Pancreas (tissue), 10 donors: ENCODE measurements at regions not wholly inside any gene's neighbourhood (a gene's known extent, or its start where the extent isn't known, plus 50 kb on each side); places are given as distances from the start of the nearest gene placed in this dataset.
A peak's percentile ranks its signal among the peaks of the same experiment; 100 is the strongest.

Experiments used
- ATAC-seq, 4 donors: fragments of 200-7000 bp; cut with Tn5 transposase; one replicate each; pipeline versions ENCODE4 v1.8.0 to v1.9.1; 2020; ENCODE audit warnings: mild to moderate bottlenecking in 4 of 4, moderate library complexity in 4 of 4
- DNase-seq, 6 donors: peaks; one replicate each; pipeline ENCODE4 v3.0.0-alpha.2; 2020
- FAIRE-seq: peaks from 2 replicates; lab custom pipeline; 2012; peaks lifted over from hg19 to GRCh38; lab: Jason Lieb, UNC
- H3K27ac ChIP-seq, 4 donors: fragments of 200-600 bp; sonication (generic); 1 replicate in 3 of 4; 2 replicates in 1 of 4; pipeline versions ENCODE4 v1.5.0 to v1.8.0; 2020
- H3K27me3 ChIP-seq, 4 donors: fragments of 200-600 bp; one replicate each; pipeline ENCODE4 v1.8.0; 2021
- H3K36me3 ChIP-seq, 3 donors: fragments of 200-600 bp; sonication (generic) in 1 of 3; one replicate each; pipeline versions ENCODE4 v1.5.0 to v1.8.0; 2020 to 2021
- H3K4me1 ChIP-seq, 3 donors: fragments of 200-600 bp; one replicate each; pipeline ENCODE4 v1.8.0; 2021
- H3K4me3 ChIP-seq, 4 donors: fragments of 200-600 bp; sonication (generic) in 2 of 4; one replicate each; pipeline versions ENCODE4 v1.5.0 to v1.8.0; 2020 to 2021
- H3K9me3 ChIP-seq, 4 donors: fragments of 200-600 bp; one replicate each; pipeline ENCODE4 v1.8.0; 2021
- WGBS, 2 donors: extraction: QIAGEN DNeasy Blood & Tissue Kit; methylation state at CpG; one replicate each; pipeline ENCODE4 v1.1.7; 2013; 5-methylcytosine and 5-hydroxymethylcytosine counted together
- intact Hi-C, 3 donors: fragments of 100-400 bp; cut with DNase I; formaldehyde crosslinking; loops; one replicate each; pipeline versions ENCODE4 v1.11.1 to v1.14.2; 2022
- TF ChIP-seq, protein P1 (sequence below), 4 donors: fragments of 200-600 bp; sonication (generic) in 3 of 4; IDR thresholded peaks; one replicate each; pipeline versions ENCODE4 v1.5.0 to v1.8.0; 2021; ENCODE audit warnings: antibody characterized with exemption in 4 of 4
- donor health status: healthy with polysubstance abuse.
- donor health status: DM: no; HTN: no; CAD: no; lungs with moderate emphysema.
- donor health status: DM: no; HTN: no; CAD: no.
- donor health status: control.
- donor health status: control.
- donor health status: Bipolar disorder and iron deficiency.
- donor health status: DM: yes; HTN: yes; CAD: no.
- donor health status: DM: no; HTN: no; CAD: no.
- donor health status: DM: no; HTN: no; CAD: no.
- donor health status: DM: yes; HTN: yes; CAD: no.

DNA sequence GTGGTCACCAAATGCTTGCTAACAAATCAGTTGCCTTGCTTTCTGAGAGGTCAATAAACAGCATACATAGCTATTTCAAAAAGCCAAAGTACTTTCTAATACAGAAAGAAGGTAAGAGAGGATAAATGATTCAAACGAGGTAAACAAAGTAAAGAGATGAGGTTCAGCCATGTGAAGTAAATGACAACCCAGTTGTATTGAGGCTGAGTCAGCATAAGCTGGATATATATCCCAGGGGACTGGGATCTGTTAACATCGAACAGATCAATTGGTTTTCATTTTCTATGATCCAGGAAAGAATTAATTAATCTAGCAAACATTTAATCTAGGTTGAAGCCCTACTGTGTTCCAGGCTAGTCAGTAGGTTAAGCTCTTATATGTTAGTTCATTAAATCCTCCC lies 97.3 kb upstream of the GRIA3 start:
- WGBS, 2 donors = 53 to 62% methylated on average over 2 of the region's 2 CpGs
- TF ChIP-seq, protein P1, sequence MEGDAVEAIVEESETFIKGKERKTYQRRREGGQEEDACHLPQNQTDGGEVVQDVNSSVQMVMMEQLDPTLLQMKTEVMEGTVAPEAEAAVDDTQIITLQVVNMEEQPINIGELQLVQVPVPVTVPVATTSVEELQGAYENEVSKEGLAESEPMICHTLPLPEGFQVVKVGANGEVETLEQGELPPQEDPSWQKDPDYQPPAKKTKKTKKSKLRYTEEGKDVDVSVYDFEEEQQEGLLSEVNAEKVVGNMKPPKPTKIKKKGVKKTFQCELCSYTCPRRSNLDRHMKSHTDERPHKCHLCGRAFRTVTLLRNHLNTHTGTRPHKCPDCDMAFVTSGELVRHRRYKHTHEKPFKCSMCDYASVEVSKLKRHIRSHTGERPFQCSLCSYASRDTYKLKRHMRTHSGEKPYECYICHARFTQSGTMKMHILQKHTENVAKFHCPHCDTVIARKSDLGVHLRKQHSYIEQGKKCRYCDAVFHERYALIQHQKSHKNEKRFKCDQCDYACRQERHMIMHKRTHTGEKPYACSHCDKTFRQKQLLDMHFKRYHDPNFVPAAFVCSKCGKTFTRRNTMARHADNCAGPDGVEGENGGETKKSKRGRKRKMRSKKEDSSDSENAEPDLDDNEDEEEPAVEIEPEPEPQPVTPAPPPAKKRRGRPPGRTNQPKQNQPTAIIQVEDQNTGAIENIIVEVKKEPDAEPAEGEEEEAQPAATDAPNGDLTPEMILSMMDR (IDR thresholded peaks at IDR 0.05) = no peak
- H3K27me3 ChIP-seq = peaks cover 0 to 6% (median 0%) of the 10 kb centered on the region in 4 donors
- no peaks in the 10 kb centered on the region for H3K9me3 ChIP-seq
- DNase-seq (no peak), ATAC-seq (no peak), FAIRE-seq (no peak)
- no peak overlapping the region for H3K4me3 ChIP-seq
- no peaks in the 10 kb centered on the region for H3K4me1 ChIP-seq
- no peak overlapping the region for H3K27ac ChIP-seq
- H3K36me3 ChIP-seq = no peaks in the 10 kb centered on the region
- intact Hi-C loops = no loop called here

DNA sequence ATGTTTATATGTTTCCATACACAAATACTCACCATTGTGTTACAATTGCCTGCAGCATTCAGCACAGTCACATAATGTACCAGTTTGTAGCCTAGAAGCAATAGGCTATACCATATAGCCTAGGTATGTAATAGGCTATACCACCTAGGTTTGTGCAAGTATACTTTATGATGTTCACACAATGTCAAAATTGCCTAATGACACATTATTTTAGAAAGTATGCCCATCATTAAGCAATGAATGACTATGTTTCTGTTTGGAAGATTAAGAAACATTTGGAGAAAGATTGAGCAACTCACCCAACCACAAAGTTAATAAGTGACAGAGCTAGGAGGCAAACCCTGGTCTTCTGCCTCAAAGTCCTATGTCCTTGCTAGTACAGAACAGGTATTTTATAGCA lies 96.8 kb upstream of the GRIA3 start:
- TF ChIP-seq, protein P1 (IDR thresholded peaks at IDR 0.05) = no peak
- DNase-seq = no peak
- Histone ChIP-seq H3K36me3 (no peaks in the 10 kb centered on the region), H3K27ac (no peak overlapping the region), H3K9me3 (no peaks in the 10 kb centered on the region), H3K4me1 (no peaks in the 10 kb centered on the region), H3K27me3 (peaks cover 0 to 6% (median 0%) of the 10 kb centered on the region in 4 donors), H3K4me3 (no peak overlapping the region)
- intact Hi-C loops = no loop called here
- FAIRE-seq = no peak
- peak in 1 of 4 donors; percentile 52 for ATAC-seq

DNA sequence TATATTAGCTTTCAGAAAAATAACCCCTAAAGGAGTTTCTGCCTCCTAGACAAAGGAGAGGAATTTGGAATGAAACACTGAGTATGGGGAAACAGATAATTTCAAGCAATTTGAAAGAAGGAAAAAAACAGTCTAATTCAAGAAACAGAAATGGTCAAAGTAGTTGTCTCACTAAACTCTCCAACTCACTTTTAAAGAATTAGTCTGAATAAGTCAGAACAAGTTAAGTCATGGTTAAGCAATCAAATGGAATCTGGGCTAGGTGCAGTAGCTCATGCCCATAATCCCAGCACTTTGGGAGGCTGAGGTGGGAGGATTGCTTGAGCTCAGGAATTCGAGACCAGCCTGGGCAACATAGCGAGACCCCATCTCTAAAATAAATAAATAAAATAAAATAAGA lies 95.7 kb upstream of the GRIA3 start:
- DNase-seq (no peak), FAIRE-seq (no peak), ATAC-seq (no peak)
- no peak overlapping the region for H3K27ac ChIP-seq
- peaks cover 0 to 6% (median 0%) of the 10 kb centered on the region in 4 donors for H3K27me3 ChIP-seq
- H3K9me3 ChIP-seq = no peaks in the 10 kb centered on the region
- 70 to 87% methylated on average over 2 of the region's 2 CpGs for WGBS, 2 donors
- no peaks in the 10 kb centered on the region for H3K36me3 ChIP-seq
- intact Hi-C loops = no loop called here
- H3K4me1 ChIP-seq = no peaks in the 10 kb centered on the region
- TF ChIP-seq, protein P1 (IDR thresholded peaks at IDR 0.05) = no peak
- no peak overlapping the region for H3K4me3 ChIP-seq

DNA sequence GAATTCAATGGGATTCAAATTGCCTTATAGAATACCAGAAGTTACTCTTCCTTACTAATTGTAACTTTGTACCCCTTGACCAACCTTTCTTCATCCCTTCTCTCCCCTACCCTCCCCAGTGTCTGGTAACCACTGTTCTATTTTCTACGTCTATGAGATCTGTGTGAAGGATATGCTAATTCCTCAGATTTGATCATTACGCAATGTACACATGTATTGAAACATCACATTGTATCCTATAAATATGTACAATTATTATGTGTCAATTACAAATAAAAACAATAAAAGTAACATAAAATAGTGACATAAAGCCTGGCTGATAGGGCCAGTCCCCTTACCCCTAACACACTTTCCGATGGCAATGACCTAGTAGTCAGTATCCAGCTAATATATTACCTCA lies 95.1 kb upstream of the GRIA3 start:
- DNase-seq (no peak), ATAC-seq (no peak), FAIRE-seq (no peak)
- intact Hi-C loops = no loop called here
- Histone ChIP-seq H3K4me1 (no peaks in the 10 kb centered on the region), H3K27me3 (peaks cover 0 to 6% (median 0%) of the 10 kb centered on the region in 4 donors), H3K4me3 (no peak overlapping the region), H3K9me3 (no peaks in the 10 kb centered on the region), H3K36me3 (no peaks in the 10 kb centered on the region), H3K27ac (no peak overlapping the region)
- WGBS, 2 donors = 74 to 95% methylated on average over 3 of the region's 3 CpGs
- TF ChIP-seq, protein P1 (IDR thresholded peaks at IDR 0.05) = no peak

DNA sequence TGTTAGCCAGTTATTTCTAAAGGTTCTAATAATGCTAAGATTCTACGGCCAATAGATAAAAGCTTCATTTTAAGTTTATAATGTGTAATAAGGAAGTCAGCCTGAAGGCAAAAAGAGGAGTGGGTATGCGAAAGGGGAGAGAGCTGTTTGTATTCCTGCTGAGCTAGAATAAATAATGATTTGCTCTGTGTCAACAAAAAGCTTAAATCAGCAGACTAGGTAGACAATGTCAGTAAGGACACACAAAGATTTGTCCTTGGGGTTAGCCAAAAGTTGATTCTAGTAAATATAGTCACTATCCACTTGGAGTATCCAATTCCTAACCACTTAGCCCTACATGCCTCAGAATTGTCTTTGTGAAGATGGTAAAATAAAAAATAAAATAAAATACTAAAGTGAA lies 90.3 kb upstream of the GRIA3 start:
- FAIRE-seq (no peak), DNase-seq (no peak), ATAC-seq (no peak)
- intact Hi-C loops = no loop called here
- Histone ChIP-seq H3K36me3 (no peaks in the 10 kb centered on the region), H3K27me3 (peaks cover 0 to 5% (median 0%) of the 10 kb centered on the region in 4 donors), H3K4me3 (no peak overlapping the region), H3K9me3 (no peaks in the 10 kb centered on the region), H3K27ac (no peak overlapping the region), H3K4me1 (no peaks in the 10 kb centered on the region)
- 47 to 66% methylated on average over 2 of the region's 2 CpGs for WGBS, 2 donors
- TF ChIP-seq, protein P1 (IDR thresholded peaks at IDR 0.05) = no peak
